ENCODE measurements at regions not wholly inside any gene's neighbourhood (a gene's known extent, or its start where the extent isn't known, plus 50 kb on each side); places are given as distances from the start of the nearest gene placed in this dataset.
A peak's percentile ranks its signal among the peaks of the same experiment; 100 is the strongest.

- peak; percentile 10 for DNase-seq (ENCODE audit: low spot score)
- no peaks in the 10 kb centered on the region for H4K20me1 ChIP-seq (ENCODE audit: insufficient read depth, poor library complexity, severe bottlenecking)
- H3K36me3 ChIP-seq (replicated peaks; ENCODE audit: insufficient read depth, low read depth), result no peaks in the 10 kb centered on the region
- no peaks in the 10 kb centered on the region for H3K79me2 ChIP-seq
- H3K9me3 ChIP-seq (ENCODE audit: low read depth), result no peaks in the 10 kb centered on the region
- 53% methylated on average over 5 of the region's 5 CpGs for WGBS (ENCODE audit: low lambda C conversion rate, missing lambda C conversion rate)
- H3K27me3 ChIP-seq, result no peaks in the 10 kb centered on the region
- no peak for TF ChIP-seq EZH2 (IDR thresholded peaks at IDR 0.05; ENCODE audit: borderline replicate concordance)
- TF ChIP-seq, protein P1, sequence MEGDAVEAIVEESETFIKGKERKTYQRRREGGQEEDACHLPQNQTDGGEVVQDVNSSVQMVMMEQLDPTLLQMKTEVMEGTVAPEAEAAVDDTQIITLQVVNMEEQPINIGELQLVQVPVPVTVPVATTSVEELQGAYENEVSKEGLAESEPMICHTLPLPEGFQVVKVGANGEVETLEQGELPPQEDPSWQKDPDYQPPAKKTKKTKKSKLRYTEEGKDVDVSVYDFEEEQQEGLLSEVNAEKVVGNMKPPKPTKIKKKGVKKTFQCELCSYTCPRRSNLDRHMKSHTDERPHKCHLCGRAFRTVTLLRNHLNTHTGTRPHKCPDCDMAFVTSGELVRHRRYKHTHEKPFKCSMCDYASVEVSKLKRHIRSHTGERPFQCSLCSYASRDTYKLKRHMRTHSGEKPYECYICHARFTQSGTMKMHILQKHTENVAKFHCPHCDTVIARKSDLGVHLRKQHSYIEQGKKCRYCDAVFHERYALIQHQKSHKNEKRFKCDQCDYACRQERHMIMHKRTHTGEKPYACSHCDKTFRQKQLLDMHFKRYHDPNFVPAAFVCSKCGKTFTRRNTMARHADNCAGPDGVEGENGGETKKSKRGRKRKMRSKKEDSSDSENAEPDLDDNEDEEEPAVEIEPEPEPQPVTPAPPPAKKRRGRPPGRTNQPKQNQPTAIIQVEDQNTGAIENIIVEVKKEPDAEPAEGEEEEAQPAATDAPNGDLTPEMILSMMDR (IDR thresholded peaks at IDR 0.05; ENCODE audit: poor library complexity), result no peak
- no peak for TF ChIP-seq EZH2phosphoT487 (IDR thresholded peaks at IDR 0.05; ENCODE audit: low read depth, severe bottlenecking, unreplicated experiment)
- no peak overlapping the region for H2AFZ ChIP-seq
- no peak overlapping the region for H3K27ac ChIP-seq
- H3K4me1 ChIP-seq (ENCODE audit: insufficient read depth), result no peaks in the 10 kb centered on the region
- peak overlapping the region; percentile 63 for H3K4me2 ChIP-seq
- no peak overlapping the region for H3K4me3 ChIP-seq
- no peaks in the 10 kb centered on the region for H3K9me2 ChIP-seq (replicated peaks; ENCODE audit: insufficient read depth)
These were observed 1840.1 kb downstream of the PCDH7 start for GRCh38 chr4:32560306-32560705.

DNA sequence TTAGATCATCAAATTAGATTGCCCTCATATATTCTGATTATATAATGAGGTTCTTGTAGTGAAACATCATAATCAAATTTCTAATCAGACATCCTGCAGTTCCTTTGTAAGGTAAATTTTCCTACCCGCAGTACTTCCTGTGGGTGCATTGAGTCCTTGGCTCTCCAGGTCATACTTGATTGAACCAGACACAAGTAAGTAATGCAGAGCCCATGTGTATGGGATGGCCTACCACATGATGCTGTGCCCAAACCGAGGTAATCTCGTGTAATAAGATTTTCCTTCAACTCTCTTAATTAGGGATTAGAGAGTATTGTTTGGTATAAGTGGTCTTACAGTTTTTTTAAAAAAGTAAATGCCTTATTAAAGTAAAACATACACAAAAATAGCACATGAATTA lies 1841.8 kb downstream of the PCDH7 start:
- Histone ChIP-seq H3K27ac (no peak overlapping the region), H2AFZ (no peak overlapping the region), H3K4me2 (no peak overlapping the region), H3K79me2 (no peaks in the 10 kb centered on the region), H3K4me3 (no peak overlapping the region), H3K4me1 (ENCODE audit: insufficient read depth) (no peaks in the 10 kb centered on the region), H3K27me3 (no peaks in the 10 kb centered on the region), H3K9me2 (replicated peaks; ENCODE audit: insufficient read depth) (no peaks in the 10 kb centered on the region), H3K9me3 (ENCODE audit: low read depth) (no peaks in the 10 kb centered on the region), H3K36me3 (replicated peaks; ENCODE audit: insufficient read depth, low read depth) (no peaks in the 10 kb centered on the region), H4K20me1 (ENCODE audit: insufficient read depth, poor library complexity, severe bottlenecking) (no peaks in the 10 kb centered on the region)
- TF ChIP-seq, protein P1 (IDR thresholded peaks at IDR 0.05; ENCODE audit: poor library complexity), result no peak
- TF ChIP-seq EZH2phosphoT487 (IDR thresholded peaks at IDR 0.05; ENCODE audit: low read depth, severe bottlenecking, unreplicated experiment) (no peak), EZH2 (IDR thresholded peaks at IDR 0.05; ENCODE audit: borderline replicate concordance) (no peak)
- WGBS (ENCODE audit: low lambda C conversion rate, missing lambda C conversion rate), result 90% methylated on average over 3 of the region's 3 CpGs
- DNase-seq (ENCODE audit: low spot score), result no peak

DNA sequence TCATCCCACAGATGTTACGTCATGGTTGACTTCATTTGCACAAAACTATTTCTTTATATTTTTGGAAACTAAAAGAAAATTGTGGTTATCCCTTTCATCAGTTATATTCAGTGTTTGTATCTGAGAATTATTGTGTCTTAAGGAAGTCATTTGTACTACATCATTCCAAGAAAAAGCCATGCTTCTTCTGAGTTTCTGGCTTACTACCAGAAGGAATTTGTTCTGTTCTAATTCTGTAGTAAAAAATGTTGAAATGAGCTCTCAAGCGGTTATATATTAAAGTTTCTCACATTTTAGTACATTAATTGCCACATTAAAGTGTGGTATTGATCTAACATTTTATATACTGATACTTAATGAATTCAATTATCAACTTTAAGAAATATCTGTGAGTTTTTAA lies 1844.5 kb downstream of the PCDH7 start:
- Histone ChIP-seq H4K20me1 (ENCODE audit: insufficient read depth, poor library complexity, severe bottlenecking) (no peaks in the 10 kb centered on the region), H3K79me2 (no peaks in the 10 kb centered on the region), H3K27me3 (no peaks in the 10 kb centered on the region), H3K4me1 (ENCODE audit: insufficient read depth) (no peaks in the 10 kb centered on the region), H3K9me2 (replicated peaks; ENCODE audit: insufficient read depth) (no peaks in the 10 kb centered on the region), H2AFZ (no peak overlapping the region), H3K4me2 (no peak overlapping the region), H3K36me3 (replicated peaks; ENCODE audit: insufficient read depth, low read depth) (no peaks in the 10 kb centered on the region), H3K27ac (no peak overlapping the region), H3K9me3 (ENCODE audit: low read depth) (no peaks in the 10 kb centered on the region), H3K4me3 (no peak overlapping the region)
- TF ChIP-seq EZH2 (IDR thresholded peaks at IDR 0.05; ENCODE audit: borderline replicate concordance), result no peak
- TF ChIP-seq, protein P1 (IDR thresholded peaks at IDR 0.05; ENCODE audit: poor library complexity), result no peak
- TF ChIP-seq EZH2phosphoT487 (IDR thresholded peaks at IDR 0.05; ENCODE audit: low read depth, severe bottlenecking, unreplicated experiment), result no peak
- 95% methylated on average over 2 of the region's 2 CpGs for WGBS (ENCODE audit: low lambda C conversion rate, missing lambda C conversion rate)
- DNase-seq (ENCODE audit: low spot score), result no peak

- H3K4me2 ChIP-seq, result no peak overlapping the region
- H4K20me1 ChIP-seq (ENCODE audit: insufficient read depth, poor library complexity, severe bottlenecking), result no peaks in the 10 kb centered on the region
- H2AFZ ChIP-seq, result no peak overlapping the region
- H3K27ac ChIP-seq, result no peak overlapping the region
- H3K27me3 ChIP-seq, result no peaks in the 10 kb centered on the region
- DNase-seq (ENCODE audit: low spot score), result no peak
- H3K9me3 ChIP-seq (ENCODE audit: low read depth), result no peaks in the 10 kb centered on the region
- H3K36me3 ChIP-seq (replicated peaks; ENCODE audit: insufficient read depth, low read depth), result no peaks in the 10 kb centered on the region
- H3K4me1 ChIP-seq (ENCODE audit: insufficient read depth), result no peaks in the 10 kb centered on the region
- H3K79me2 ChIP-seq, result no peaks in the 10 kb centered on the region
- no peaks in the 10 kb centered on the region for H3K9me2 ChIP-seq (replicated peaks; ENCODE audit: insufficient read depth)
- H3K4me3 ChIP-seq, result no peak overlapping the region
- TF ChIP-seq EZH2 (IDR thresholded peaks at IDR 0.05; ENCODE audit: borderline replicate concordance) (no peak), EZH2phosphoT487 (IDR thresholded peaks at IDR 0.05; ENCODE audit: low read depth, severe bottlenecking, unreplicated experiment) (no peak)
- TF ChIP-seq, protein P1 (IDR thresholded peaks at IDR 0.05; ENCODE audit: poor library complexity), result no peak
These were observed 1849.7 kb downstream of the PCDH7 start for GRCh38 chr4:32569861-32570260.
